ENCODE measurements at regions not wholly inside any gene's neighbourhood (a gene's known extent, or its start where the extent isn't known, plus 50 kb on each side); places are given as distances from the start of the nearest gene placed in this dataset.

DNA sequence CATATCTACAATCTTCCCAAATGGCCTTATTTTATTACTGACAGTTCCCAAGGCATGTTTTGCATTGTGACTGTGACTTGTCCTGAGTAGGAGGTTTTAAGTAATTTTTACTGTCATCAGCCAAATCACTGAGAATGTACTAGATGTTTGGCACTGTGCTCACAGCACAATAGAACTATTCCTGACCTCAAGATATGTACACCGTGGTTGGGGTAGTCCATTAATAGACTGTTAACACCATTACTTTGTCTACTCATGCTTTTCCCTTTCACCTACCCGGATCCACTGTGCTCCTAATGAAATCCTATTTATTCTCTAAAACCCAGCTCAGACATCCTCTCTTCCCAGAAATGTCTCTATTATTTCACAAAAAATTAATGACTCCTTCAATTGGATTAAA is 168.7 kb upstream of the TENM4 start:
- TF ChIP-seq POLR2A (IDR thresholded peaks at IDR 0.05): no peak
- no peak for TF ChIP-seq CTCF (IDR thresholded peaks at IDR 0.05)
